EH (cell line): ENCODE measurements at regions not wholly inside any gene's neighbourhood (a gene's known extent, or its start where the extent isn't known, plus 50 kb on each side); places are given as distances from the start of the nearest gene placed in this dataset.

ENCODE experiments used
- DNase-seq: peaks from one replicate; pipeline ENCODE4 v3.0.0-alpha.2; 2015; ENCODE audit warnings: low read depth

DNA sequence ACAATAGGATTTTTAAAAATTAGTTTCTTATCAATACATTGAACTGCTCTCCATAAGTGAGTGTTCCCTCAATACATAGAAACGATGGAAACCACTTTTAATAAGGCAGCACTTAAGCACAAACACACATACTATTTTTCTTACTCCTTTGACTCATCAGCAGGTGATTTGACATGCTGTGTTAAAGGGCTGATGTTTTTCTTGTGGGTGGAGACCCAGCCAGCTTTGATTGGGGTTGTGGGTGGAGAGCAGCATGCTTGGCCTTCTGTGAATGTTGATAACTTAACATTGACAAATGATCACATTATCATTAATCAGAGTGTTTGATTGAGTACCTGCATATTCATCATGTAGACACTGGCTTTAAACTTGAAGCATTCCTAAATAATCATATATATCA is 223.0 kb upstream of the DPH6 start:
- DNase-seq, result no peak

DNA sequence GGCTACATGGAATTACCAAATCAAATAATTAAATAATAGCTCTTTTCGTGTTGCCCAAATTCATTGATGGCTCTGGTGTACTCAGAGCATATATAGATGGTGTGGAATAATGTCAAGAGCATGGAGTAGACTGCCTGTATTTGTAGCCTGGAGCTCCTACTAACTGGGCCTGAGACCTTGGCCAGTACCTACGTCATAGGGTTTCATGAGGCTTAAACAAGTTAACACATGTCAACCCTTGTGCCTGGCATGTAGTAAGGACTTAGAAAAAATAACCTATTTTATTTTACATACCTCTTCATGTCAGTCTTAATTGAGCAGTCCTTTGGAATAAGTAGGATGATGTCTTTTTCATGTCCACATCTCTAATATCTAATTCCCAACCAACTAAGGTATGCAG is 223.7 kb upstream of the DPH6 start:
- DNase-seq, result no peak

DNA sequence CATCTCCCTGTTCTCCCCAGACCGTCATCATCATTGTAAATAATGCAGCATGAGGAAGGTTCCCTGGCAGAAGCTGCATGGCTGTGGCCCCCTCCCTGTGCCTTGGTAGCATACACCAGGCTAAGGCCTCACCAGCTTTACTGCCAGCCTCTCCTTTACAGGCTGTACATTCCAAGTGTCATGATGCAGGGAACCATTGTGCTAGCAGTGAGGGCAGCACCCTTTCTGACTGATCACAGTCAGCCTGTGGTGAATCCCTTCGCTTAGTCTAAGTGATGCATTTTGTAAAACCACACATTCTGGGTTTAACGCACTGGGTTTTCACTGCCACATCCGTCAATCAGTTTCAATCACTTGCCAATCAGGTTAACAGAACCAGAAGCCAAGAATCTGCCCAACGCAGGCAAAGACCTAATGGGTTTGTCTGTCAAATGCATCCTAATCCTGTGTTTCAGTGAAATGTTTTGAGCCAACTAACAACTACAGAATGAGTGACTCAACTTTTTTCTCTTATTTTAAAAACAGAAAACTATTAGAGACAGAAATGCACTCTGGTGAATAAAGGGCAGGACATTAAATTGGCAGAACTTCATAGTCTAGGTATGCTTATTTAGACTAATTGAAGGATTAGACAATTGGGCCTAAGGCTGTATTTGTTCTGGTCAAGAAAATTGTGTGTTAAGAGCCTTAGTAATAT is 225.9 kb upstream of the DPH6 start:
- peak; percentile 10 for DNase-seq

DNA sequence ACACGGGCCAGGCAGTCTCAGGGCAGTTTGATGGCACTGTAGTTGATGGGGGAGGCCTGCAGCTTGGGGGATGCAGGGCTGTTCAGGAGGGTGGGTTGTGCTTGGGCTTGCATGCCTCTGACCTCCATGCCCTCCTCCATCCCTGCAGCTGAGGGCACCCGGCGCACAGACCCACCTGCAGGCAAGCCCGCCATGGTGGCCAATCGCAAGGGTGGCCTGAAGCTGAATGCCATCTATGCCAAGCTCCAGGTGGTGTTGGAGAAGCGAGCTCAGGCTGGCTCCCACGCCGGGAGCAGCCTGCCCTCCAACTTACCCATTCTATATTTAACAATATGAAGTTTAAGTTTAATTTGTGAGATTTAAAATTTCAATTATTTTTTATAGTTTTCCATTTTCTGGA is 228.7 kb upstream of the DPH6 start:
- DNase-seq, result no peak

DNA sequence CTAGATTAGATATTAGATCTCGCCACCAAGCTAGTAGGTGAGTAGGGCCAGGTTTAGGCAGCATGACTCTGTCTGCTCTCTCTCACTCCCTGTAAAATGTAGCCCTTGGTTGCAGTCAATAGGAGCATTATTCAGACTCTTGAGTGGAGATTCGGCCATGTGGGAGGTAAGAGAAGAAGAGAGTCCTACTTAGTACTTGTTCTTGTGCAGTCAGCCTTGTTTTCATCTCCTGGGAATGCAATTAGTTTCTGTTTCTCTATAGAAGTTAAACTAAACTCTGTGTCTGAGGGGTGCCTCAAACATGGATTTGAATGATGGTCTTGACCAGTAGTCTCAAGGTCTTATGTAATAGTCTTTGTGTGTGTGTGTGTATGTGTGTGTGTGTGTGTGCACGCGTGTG is 229.5 kb upstream of the DPH6 start:
- DNase-seq, result no peak

DNA sequence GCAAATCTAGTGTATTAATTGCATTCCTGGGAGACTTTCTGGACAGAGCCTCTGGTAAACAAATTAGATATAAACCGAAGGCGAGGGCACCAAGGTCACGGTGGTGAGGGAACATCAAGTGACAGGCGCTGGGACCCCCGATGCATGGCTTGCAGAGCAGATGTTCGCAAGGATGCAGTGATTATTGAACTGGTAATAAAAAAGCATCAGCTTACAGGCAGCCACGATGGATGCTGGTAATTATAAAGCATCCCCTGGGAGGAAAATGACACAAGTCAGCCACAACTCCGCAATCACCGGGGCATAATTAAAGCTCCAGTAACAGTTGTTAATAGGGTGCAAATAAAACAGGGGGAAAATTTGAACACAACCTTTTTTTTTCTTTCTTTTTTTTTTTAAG is 231.1 kb upstream of the DPH6 start:
- no peak for DNase-seq

DNA sequence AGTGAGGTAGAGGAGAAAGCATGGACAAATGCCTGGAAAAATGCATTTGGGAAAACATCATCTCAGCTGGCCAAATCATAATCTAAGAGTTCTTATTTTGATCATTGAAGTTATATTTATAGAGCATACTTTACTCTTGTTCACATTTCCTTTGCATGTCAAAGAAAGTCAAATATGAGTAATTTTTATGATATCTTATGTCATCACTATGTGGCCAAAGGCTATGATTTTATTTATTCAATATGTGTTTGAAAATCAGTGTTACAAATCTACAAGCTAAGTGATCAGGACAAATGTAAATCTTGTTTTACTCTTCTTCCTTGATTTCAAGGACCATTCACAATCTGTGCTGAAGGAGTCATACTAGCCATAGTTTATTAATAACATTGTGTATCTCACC is 237.2 kb upstream of the DPH6 start:
- DNase-seq, result no peak

DNA sequence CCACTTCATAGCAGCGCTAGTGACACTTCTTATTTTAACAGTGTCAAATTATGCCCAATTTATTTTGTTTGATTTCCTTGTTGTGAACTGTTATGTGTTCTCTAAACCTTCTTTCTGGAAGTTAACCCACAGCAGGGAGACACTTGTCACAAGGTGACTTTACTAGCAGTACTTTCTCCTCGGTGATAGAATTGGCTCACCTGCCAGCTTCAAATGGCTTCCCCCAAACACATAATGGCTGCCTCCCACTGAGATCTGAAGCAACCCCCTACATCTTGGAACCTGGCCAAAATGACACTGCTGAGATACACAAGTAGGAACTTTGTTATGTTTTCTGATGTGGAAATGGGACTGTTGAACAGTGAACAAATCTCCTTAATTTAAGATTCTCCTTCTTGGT is 238.8 kb upstream of the DPH6 start:
- DNase-seq, result no peak

DNA sequence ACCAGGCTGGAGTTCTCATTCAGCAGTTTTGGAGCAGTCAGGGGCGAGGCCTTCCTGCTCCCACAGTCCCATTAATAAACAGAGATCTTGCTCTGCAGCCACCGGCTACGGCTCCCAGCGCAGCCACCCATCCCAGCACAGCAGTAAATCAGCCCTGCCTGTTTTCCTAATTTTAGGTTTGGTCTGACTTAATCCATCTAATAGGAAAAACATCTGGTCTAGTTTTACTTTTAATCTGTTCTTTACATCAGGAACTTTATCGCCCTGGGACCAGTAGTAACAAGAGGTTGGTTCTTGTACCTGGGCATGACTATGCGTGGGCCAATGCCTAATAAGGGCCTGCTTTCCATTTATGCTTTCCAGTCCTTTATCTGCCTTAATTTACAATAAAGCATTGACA is 264.0 kb upstream of the DPH6 start:
- DNase-seq, result no peak

DNA sequence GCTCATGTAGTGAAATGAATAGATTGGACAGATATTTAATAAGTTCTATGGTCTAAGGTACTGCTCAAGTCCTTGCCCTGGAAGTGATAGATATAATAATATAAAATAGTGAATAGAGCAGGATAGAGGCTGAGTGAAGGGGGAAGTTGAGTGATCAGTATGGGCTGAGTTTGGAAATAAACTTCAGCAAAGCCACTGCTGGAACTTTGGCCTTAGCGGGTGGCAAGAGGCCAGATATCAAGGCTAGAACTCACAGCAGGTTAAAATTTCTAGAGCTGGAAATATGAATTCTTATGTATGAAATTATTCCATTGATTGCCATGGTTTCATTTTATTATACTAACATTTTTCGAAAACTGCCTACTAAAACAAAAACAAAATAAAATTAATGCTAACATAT is 267.6 kb upstream of the DPH6 start:
- no peak for DNase-seq

DNA sequence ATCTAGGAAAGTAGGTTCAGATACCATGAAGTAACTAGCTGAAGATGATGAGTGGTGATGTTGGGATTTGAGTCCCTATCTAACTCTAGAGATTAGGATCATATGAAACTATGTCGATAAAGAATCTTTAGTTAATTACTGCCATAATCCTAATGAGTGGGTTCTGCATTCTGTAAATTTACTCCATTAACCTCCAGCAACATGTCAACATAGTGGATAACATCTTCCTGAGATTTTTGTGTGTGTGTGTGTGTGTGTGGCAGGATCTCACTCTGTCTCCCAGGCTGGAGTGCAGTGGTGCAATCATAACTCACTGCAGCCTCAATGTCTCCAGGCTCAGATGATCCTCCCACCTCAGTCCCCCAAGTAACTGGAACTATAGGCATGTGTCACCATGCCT is 272.9 kb upstream of the DPH6 start:
- no peak for DNase-seq

DNA sequence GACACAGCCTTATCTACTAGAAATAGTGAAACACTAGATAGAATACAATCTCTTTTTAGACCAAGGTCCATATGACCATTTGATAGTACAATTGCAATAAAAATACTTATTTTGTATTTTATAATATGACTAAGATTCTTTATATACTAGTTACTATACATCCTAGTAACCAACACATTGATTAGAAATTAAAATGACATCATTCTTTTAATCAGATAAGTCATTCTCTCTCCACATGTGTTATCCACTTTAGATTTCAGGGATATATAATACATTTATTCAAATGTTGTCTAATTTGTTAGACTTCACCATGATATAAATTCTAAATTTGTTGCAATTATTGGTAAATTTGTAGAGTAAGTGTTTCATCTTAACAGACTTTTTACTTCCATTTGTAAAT is 276.2 kb upstream of the DPH6 start:
- DNase-seq, result no peak

DNA sequence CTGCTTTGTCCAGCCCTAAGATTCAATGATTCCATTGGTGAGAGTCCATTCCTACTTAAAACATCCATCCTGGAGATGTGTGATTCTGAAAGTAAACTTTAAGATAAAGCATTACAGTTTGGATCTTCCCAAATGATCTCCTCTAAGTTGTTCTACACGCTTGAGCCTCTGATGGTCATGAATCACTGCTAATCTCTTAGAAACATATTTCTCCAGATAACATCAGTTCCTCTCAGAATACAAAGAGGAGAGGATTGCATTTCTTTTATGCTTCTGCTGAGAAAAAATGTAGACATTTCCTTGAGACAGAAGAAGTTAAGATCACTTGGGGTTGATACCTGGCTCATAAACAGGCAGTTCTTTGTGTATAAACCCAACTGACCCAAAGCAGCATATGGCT is 281.2 kb upstream of the DPH6 start:
- peak; percentile 38 for DNase-seq

DNA sequence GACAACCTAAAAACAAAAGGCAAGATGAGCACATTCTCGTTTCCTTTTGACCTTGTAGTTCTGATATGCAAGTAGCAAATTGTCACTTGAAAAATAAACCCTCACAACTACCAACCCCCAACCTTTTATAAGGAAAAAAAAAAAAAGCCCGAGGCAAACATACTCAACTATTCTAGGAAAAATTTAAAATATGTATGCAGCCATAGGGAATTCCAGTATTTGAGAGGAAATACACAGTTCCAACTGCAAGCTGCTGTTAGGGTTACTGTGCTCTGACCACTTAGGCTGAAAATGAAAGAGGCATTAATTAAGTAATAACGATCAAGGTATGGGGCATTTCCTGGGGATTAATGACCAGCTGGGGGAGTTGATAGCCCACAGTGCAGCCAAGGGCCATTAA is 281.9 kb upstream of the DPH6 start:
- peak; percentile 20 for DNase-seq

DNA sequence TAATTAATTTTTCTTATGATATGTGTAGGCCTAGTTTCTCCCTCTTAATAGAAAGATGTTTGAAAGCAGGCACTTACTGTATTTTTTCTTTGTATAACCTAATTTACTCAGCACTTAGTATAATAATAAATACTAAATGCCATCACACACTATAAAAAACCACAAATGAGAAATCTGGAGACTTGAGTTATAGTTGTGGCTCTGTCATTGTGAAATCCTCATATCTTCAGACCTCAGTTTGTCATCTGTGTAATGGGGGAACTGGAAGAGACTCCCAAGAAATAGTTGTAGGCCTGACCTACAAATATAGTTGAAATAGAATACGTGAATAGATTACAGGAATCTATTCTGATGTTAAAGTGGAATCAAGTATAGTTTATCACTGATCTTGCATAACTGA is 287.6 kb upstream of the DPH6 start:
- peak; percentile 14 for DNase-seq

DNA sequence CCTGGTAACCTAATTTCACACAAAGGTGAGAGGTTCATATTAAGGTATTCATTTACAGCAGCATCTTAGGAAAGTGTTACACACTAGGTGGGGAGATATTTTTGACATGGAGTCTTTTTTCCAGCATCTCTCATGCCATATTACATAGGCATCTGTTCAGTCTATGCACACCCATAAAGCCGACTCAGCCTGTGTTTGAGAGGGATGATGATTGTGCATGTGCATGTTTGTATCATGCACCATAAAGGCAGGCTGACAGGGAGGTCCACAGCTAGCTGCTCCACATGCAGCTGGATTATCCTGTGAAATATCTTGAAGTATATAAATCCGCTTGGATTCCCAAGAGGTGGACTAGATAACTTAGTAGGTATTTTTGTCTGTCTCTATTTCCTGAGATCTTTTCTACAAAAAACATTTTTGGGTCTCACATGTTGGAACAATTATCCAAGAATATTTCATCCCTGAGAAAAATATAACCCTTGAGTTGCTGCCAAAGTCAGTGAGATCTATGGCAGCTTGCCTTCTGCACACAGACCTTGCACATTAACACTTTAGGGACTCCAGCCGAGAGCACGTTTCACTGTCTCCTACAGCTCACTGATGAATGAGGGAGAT is 288.4 kb upstream of the DPH6 start:
- DNase-seq, result no peak

DNA sequence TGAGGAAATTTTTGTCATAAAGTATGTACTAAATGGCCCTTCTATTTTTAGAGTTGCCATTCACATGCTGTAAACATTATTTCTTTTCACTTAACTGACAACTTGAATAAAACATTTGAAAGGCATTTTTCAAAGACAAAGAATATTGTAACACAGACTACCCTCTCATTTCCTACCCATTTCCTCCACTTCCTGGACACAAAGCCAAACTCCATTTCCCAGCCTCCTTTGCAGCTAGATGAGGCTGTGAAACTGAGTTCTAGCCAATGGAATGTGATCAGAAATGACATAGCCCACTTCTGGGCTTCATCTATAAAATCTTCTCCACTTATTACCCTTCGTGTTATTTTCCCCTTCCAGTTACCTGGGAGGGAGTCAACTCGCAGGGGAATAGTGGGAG is 288.9 kb upstream of the DPH6 start:
- DNase-seq, result no peak

DNA sequence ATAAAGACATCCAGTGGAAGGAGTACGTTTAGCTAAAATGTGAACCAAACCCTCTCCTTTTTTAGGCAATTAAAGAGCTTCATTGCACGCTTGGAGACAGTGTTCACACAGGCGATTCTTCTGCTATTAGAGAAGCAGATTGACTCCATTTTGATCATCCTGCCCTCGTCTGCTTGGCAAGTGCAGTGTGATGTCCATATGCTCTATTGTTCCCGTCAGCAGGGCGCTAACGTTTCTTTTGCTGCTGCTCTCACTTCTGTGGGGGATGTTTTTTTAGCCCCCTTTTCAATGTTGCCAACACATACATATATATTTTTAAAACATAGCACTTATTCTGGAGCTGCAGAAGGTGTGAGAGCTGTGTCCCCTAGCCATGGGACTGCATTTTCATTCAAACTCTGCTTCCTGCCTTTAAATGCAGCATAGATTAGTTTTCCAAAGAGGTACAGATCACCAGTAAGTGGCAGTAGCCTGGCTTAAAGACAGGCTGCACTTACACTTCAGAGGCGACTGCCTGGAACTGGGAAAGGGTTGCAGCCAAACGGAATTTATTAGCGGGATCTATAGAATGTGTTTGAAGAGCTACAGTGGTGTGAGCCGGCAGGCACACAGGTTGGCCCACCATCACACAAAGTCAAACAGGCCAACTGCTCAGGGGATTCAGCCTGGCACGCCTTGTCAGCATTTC is 292.6 kb upstream of the DPH6 start:
- no peak for DNase-seq

DNA sequence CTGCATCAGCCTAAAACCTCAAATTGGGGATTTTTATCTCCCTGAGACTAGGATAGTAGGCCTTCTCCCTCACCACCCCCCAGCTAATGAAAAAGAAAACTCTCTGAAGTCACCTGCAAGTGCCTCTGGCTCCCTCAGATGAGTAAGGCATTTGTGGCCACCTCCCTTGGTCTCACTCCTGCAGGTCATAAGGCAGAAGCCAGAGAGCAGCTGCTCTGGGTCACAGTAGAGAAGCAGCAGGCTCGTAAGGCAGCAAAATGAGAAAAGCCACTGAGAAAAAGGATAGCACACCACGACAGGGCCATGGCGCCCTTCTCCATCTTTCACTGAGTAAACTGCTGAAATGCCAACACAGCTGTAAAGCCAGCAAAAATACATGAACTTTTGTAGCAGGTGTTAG is 296.7 kb upstream of the DPH6 start:
- no peak for DNase-seq

DNA sequence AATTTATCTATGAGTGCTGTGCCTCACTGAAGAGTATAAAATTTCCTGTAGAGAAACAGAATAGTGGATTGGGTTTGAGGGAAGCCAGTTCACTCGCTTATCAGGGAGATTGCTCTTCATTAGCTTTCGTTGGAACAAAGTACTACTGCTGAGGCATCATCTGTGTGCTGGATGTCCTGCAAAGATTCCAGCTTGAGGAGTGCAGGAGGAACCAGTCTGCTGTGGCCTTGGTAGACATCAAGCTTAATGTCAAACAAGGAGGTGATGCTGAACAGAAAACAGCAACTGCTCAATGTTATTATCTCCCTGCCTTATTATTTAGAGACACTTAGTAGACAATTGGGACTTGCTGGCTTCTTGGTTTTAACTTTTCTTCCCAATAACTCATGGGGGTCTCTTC is 297.5 kb upstream of the DPH6 start:
- DNase-seq, result no peak

DNA sequence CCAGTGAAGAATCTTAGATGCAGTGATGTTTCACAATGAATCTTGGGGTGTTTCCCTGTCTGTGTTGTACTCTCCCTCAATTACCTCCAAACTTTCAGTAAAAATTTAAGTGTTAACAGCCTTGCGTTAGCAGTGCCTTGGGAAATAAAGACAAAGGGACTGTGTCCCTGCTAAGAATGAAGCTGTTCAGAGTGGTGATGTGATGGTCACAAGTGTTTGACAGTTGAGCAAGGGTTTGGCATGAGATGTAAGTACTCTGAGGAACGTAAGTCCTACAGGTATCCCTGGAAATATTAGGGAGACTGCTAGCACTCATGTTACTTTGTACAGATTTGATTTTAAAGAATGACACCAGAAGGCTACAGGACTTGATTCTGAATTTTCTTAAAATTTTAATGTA is 304.3 kb upstream of the DPH6 start:
- DNase-seq, result no peak

DNA sequence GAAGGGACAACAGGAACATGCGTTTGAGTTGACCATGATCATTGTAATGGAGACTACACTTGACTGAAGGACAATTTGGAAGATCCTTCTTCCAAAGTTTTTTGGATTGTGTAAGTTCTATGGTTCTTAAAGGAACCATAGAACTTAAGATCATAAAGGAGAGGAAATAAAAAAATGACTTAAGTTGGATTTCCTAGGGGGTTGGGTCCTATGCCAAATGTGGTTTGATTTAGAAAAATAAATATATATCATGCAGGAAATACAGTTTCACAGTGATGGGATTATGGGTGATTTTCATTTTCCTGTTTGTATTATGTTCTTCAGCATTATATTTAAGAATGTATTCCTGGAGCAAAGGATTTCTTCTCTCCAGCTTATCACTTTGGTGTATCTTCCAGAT is 305.5 kb upstream of the DPH6 start:
- no peak for DNase-seq

DNA sequence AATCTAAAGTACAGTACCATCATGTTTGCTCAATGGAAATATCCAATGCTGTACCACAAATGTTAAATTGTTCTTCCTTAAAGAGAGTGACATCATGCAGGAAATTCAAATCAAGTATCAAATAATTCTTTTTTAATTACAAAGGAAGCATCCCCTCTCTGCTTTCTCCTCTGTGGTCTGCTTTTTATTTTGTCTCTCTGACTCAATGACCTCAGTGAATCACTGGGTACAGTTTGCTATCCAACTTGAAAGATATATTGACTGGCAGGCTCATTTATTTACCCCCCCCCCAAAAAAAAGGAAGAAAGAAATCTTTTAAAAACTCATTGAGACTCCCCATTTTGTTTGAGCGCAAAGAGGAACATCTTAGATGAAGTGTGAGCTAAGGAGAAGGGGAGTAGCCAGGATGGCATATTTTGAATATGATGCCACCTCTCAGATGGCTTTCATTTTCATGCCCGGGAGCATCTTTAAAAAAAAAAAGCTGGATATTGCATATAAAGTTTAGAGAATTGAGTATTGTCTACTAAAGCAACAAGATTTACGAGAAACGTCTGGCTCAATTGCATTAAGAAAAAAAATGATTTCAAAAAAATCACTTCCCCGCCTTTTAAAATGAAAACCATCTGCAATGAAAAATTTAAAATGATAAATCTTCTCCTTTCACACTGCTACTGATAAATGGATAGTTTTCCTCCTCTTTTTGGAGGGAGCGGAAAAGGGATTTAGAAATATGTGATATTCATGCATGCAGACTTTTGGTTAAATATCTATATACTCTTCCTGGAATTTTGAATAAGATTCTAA is 307.1 kb upstream of the DPH6 start:
- no peak for DNase-seq
